H9 (cell line): ENCODE measurements at regions not wholly inside any gene's neighbourhood (a gene's known extent, or its start where the extent isn't known, plus 50 kb on each side); places are given as distances from the start of the nearest gene placed in this dataset.

Source experiments
- DNase-seq: peaks from one replicate; pipeline ENCODE4 v3.0.0-alpha.2; 2017
- H2AFZ ChIP-seq: one replicate; pipeline ENCODE4 v1.6.1; 2013; ENCODE audit warnings: mild to moderate bottlenecking, low read length, control low read depth, moderate library complexity
- H2AK5ac ChIP-seq: 2 replicates; pipeline ENCODE4 v1.6.1; 2013; ENCODE audit warnings: low read length, control low read depth, mixed read lengths; ENCODE audit not compliant: insufficient read length
- H2BK120ac ChIP-seq: one replicate; pipeline ENCODE4 v1.6.1; 2013; ENCODE audit warnings: low read depth, mild to moderate bottlenecking, low read length, control low read depth, inconsistent platforms; ENCODE audit not compliant: poor library complexity, severe bottlenecking
- H2BK12ac ChIP-seq: 2 replicates; pipeline ENCODE4 v1.6.1; 2013; ENCODE audit warnings: low read length, control low read depth, mixed read lengths, low read depth; ENCODE audit not compliant: insufficient read length
- H2BK15ac ChIP-seq: 2 replicates; pipeline ENCODE4 v1.6.1; 2013; ENCODE audit warnings: low read depth, low read length, control low read depth
- H2BK20ac ChIP-seq: one replicate; pipeline ENCODE4 v1.6.1; 2013; ENCODE audit warnings: low read depth, mild to moderate bottlenecking, low read length, control low read depth, inconsistent platforms; ENCODE audit not compliant: poor library complexity, severe bottlenecking
- H2BK5ac ChIP-seq: 2 replicates; pipeline ENCODE4 v1.6.1; 2013; ENCODE audit warnings: low read length, control low read depth, mixed read lengths; ENCODE audit not compliant: insufficient read length
- H3K14ac ChIP-seq: 2 replicates; pipeline ENCODE4 v1.6.1; 2013; ENCODE audit warnings: low read length, control low read depth; ENCODE audit not compliant: insufficient read depth
- H3K18ac ChIP-seq: 2 replicates; pipeline ENCODE4 v1.6.1; 2013; ENCODE audit warnings: low read depth, mild to moderate bottlenecking, mixed read lengths, low read length, control low read depth; ENCODE audit not compliant: insufficient read length
- H3K23ac ChIP-seq: 2 replicates; pipeline ENCODE4 v1.6.1; 2013; ENCODE audit warnings: low read length, control low read depth, mixed read lengths, low read depth; ENCODE audit not compliant: insufficient read length
- H3K23me2 ChIP-seq: 2 replicates; pipeline ENCODE4 v1.6.1; 2013; ENCODE audit warnings: low read depth, mild to moderate bottlenecking, mixed read lengths, low read length, control low read depth; ENCODE audit not compliant: insufficient read length, poor library complexity, severe bottlenecking
- H3K27ac ChIP-seq: 2 replicates; pipeline ENCODE4 v1.5.1; 2013; ENCODE audit warnings: low read length, control low read depth, mixed read lengths, low read depth; ENCODE audit not compliant: insufficient read length
- H3K27me3 ChIP-seq: 2 replicates; pipeline ENCODE4 v1.6.1; 2013; ENCODE audit warnings: low read length, control low read depth, inconsistent platforms; ENCODE audit not compliant: insufficient read depth
- H3K4ac ChIP-seq: 2 replicates; pipeline ENCODE4 v1.6.1; 2013; ENCODE audit warnings: low read depth, mild to moderate bottlenecking, control low read depth, inconsistent platforms, low read length, moderate library complexity
- H3K4me1 ChIP-seq: 2 replicates; pipeline ENCODE4 v1.6.1; 2013; ENCODE audit warnings: low read length, control low read depth, inconsistent platforms; ENCODE audit not compliant: insufficient read depth
- H3K4me2 ChIP-seq: 2 replicates; pipeline ENCODE4 v1.6.1; 2013; ENCODE audit warnings: low read length, control low read depth, mixed read lengths; ENCODE audit not compliant: insufficient read length, insufficient read depth
- H3K56ac ChIP-seq: 2 replicates; pipeline ENCODE4 v1.6.1; 2013; ENCODE audit warnings: low read depth, mild to moderate bottlenecking, mixed read lengths, low read length, control low read depth; ENCODE audit not compliant: insufficient read length
- H3K79me1 ChIP-seq: 2 replicates; pipeline ENCODE4 v1.6.1; 2013; ENCODE audit warnings: low read depth, mild to moderate bottlenecking, moderate library complexity, low read length, control low read depth, inconsistent platforms; ENCODE audit not compliant: insufficient read depth, poor library complexity, severe bottlenecking
- H3K79me2 ChIP-seq: 2 replicates; pipeline ENCODE4 v1.6.1; 2013; ENCODE audit warnings: low read length, control low read depth, inconsistent platforms; ENCODE audit not compliant: insufficient read depth
- H3K9ac ChIP-seq: 2 replicates; pipeline ENCODE4 v1.6.1; 2013; ENCODE audit warnings: low read length, control low read depth, mixed read lengths; ENCODE audit not compliant: insufficient read length; ENCODE audit errors: extremely low read depth
- H3K9me3 ChIP-seq: one replicate; pipeline ENCODE4 v1.6.1; 2013; ENCODE audit warnings: low read depth, low read length, inconsistent platforms; ENCODE audit not compliant: control insufficient read depth
- H3T11ph ChIP-seq: one replicate; pipeline ENCODE4 v1.6.1; 2013; ENCODE audit warnings: mild to moderate bottlenecking, low read length, control low read depth, inconsistent platforms
- H4K20me1 ChIP-seq: one replicate; pipeline ENCODE4 v1.6.1; 2013; ENCODE audit not compliant: control insufficient read depth, insufficient read length, insufficient read depth
- H4K5ac ChIP-seq: 2 replicates; pipeline ENCODE4 v1.6.1; 2013; ENCODE audit warnings: low read depth, mild to moderate bottlenecking, mixed read lengths, low read length, control low read depth; ENCODE audit not compliant: insufficient read length
- H4K8ac ChIP-seq: replicated peaks from 2 replicates; pipeline ENCODE4 v1.6.1; 2013; ENCODE audit warnings: low read length, control low read depth, mixed read lengths, low read depth; ENCODE audit not compliant: insufficient read length
- H4K91ac ChIP-seq: 2 replicates; pipeline ENCODE4 v1.6.1; 2013; ENCODE audit warnings: low read depth, mild to moderate bottlenecking, moderate library complexity, mixed read lengths, low read length, control low read depth; ENCODE audit not compliant: insufficient read length
- H3K27ac Mint-ChIP-seq, 3 experiments: 2 replicates in 2 of 3; 3 replicates in 1 of 3; pipeline ENCODE4 v1.8.0; 2020 to 2021; ENCODE audit warnings: mixed read lengths in 3 of 3, mild to moderate bottlenecking in 1 of 3, moderate library complexity in 1 of 3
- H3K27me3 Mint-ChIP-seq: 2 replicates; pipeline ENCODE4 v1.8.0; 2021; ENCODE audit warnings: low read depth, mild to moderate bottlenecking, moderate library complexity, mixed read lengths
- H3K36me3 Mint-ChIP-seq, 3 experiments: 2 replicates in 2 of 3; 3 replicates in 1 of 3; pipeline ENCODE4 v1.8.0; 2020 to 2021; ENCODE audit warnings: low read depth in 3 of 3, mixed read lengths in 3 of 3; ENCODE audit not compliant: insufficient read depth in 1 of 3
- H3K4me1 Mint-ChIP-seq, 2 experiments: 2 replicates each; pipeline ENCODE4 v1.8.0; 2020; ENCODE audit warnings: mixed read lengths in 2 of 2
- H3K4me3 Mint-ChIP-seq, 2 experiments: 2 replicates in 1 of 2; 3 replicates in 1 of 2; pipeline ENCODE4 v1.8.0; 2020 to 2021; ENCODE audit warnings: mild to moderate bottlenecking in 2 of 2, mixed read lengths in 2 of 2, moderate library complexity in 1 of 2
- H3K9me3 Mint-ChIP-seq, 2 experiments: 2 replicates in 1 of 2; 3 replicates in 1 of 2; pipeline ENCODE4 v1.8.0; 2020; ENCODE audit warnings: mild to moderate bottlenecking in 2 of 2, mixed read lengths in 2 of 2, moderate library complexity in 1 of 2
- WGBS: extraction: QIAGEN DNeasy Blood & Tissue Kit; methylation state at CpG from one replicate; pipeline ENCODE4 v1.1.7; 2013; ENCODE audit warnings: missing lambda C conversion rate, low lambda C conversion rate, mixed read lengths; ENCODE audit not compliant: insufficient read length; ENCODE audit errors: extremely low coverage; 5-methylcytosine and 5-hydroxymethylcytosine counted together
- TF ChIP-seq, protein P1 (sequence below): fragments of 200-600 bp; sonication (generic); conservative IDR thresholded peaks from 3 replicates; pipeline ENCODE4 v1.8.0; 2021; ENCODE audit warnings: antibody characterized with exemption, mild to moderate bottlenecking

DNA sequence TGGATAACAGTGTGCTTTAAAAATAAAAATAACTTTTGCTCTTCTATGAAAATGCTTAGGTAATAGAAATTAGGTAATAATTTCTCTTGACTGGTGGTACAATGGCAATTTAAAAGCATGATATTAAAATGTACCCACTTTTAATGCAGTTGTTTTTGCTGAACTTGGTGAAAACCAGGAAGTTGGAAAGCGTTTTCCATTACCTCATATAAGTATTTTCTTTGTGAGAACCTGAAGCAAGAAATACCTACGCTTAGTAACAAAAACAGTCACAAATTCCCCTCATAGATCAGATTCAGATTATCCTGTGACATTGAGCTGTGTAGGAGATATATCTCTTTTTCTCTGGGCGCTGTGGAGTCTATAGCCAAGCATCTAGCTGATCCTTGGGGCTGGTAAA is 689.0 kb upstream of the FZD8 start:
- Histone ChIP-seq H3K27ac (no peak overlapping the region), H3K18ac (no peak overlapping the region), H3K9ac (no peak overlapping the region), H4K5ac (no peak overlapping the region), H2AK5ac (no peak overlapping the region), H3K27me3 (no peaks in the 10 kb centered on the region), H3K4ac (no peak overlapping the region), H4K8ac (no peak overlapping the region), H2BK12ac (no peak overlapping the region), H3K4me2 (no peak overlapping the region), H2BK15ac (no peak overlapping the region), H2BK5ac (no peak overlapping the region), H2BK20ac (no peak overlapping the region), H3K23me2 (no peaks in the 10 kb centered on the region), H2AFZ (no peak overlapping the region), H3K14ac (no peak overlapping the region), H2BK120ac (no peak overlapping the region), H4K20me1 (no peaks in the 10 kb centered on the region), H3K79me1 (no peaks in the 10 kb centered on the region), H3K4me1 (no peaks in the 10 kb centered on the region), H3K23ac (no peak overlapping the region), H3T11ph (no peak overlapping the region), H3K56ac (no peak overlapping the region), H3K9me3 (no peaks in the 10 kb centered on the region), H4K91ac (no peak overlapping the region), H3K79me2 (no peaks in the 10 kb centered on the region)
- Mint-ChIP-seq H3K4me3 (no peak overlapping the region), H3K9me3 (no peaks in the 10 kb centered on the region), H3K4me1 (no peaks in the 10 kb centered on the region), H3K36me3 (no peaks in the 10 kb centered on the region), H3K27ac (no peak overlapping the region), H3K27me3 (no peaks in the 10 kb centered on the region; the same call in 1 of the 2 replicates)
- no CpG with 5 or more reads among the region's 3 CpGs for WGBS
- DNase-seq, result no peak
- TF ChIP-seq, protein P1, sequence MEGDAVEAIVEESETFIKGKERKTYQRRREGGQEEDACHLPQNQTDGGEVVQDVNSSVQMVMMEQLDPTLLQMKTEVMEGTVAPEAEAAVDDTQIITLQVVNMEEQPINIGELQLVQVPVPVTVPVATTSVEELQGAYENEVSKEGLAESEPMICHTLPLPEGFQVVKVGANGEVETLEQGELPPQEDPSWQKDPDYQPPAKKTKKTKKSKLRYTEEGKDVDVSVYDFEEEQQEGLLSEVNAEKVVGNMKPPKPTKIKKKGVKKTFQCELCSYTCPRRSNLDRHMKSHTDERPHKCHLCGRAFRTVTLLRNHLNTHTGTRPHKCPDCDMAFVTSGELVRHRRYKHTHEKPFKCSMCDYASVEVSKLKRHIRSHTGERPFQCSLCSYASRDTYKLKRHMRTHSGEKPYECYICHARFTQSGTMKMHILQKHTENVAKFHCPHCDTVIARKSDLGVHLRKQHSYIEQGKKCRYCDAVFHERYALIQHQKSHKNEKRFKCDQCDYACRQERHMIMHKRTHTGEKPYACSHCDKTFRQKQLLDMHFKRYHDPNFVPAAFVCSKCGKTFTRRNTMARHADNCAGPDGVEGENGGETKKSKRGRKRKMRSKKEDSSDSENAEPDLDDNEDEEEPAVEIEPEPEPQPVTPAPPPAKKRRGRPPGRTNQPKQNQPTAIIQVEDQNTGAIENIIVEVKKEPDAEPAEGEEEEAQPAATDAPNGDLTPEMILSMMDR, result no peak
